Gastrocnemius medialis (tissue), 4 donors: ENCODE measurements at regions not wholly inside any gene's neighbourhood (a gene's known extent, or its start where the extent isn't known, plus 50 kb on each side); places are given as distances from the start of the nearest gene placed in this dataset.

Experiments used
- CTCF ChIP-seq, 5 experiments: fragments of 450-650 bp in 3 of 5; fragments of 200-600 bp in 2 of 5; sonication (generic) in 2 of 5; IDR thresholded peaks in 4 of 5; conservative IDR thresholded peaks in 1 of 5; 1 replicate in 4 of 5; 2 replicates in 1 of 5; pipeline ENCODE4 v1.5.1; 2016 to 2019; ENCODE audit warnings: antibody characterized with exemption in 5 of 5, mild to moderate bottlenecking in 3 of 5, moderate library complexity in 3 of 5
- POLR2A ChIP-seq, 2 donors: fragments of 450-650 bp; IDR thresholded peaks; one replicate each; pipeline ENCODE4 v1.6.1; 2017; ENCODE audit warnings: antibody characterized with exemption in 2 of 2, mild to moderate bottlenecking in 2 of 2, moderate library complexity in 2 of 2

DNA sequence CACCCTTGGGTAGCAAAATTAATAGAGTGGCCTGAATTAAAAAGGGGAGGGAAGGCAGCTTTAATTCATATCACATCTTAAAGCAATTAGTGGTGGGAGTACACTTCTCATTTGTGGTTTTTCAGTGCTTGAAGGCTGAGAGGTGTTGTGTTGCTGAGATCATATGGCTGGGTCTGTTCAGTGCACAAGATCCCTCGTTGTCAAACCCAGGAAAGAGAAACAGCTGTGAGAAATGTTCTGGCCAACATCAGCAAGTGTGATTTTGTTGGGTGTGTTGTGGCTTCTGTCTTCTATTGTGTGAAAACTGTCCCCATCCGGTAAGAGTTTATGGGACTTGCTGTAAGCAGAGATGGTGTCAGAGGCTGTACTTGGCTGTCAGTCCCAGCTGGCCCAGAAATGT is 197.9 kb upstream of the BMPER start:
- TF ChIP-seq POLR2A (IDR thresholded peaks at IDR 0.05), result no peak
- no peak for TF ChIP-seq CTCF (IDR thresholded peaks at IDR 0.05 in 4 of 5, conservative IDR thresholded peaks at IDR 0.05 in 1 of 5)
